Stimulated activated CD8-positive, alpha-beta memory T cell treated with anti-CD3 and anti-CD28 coated beads, Interleukin-4, amount 100 ng/mL, for 48 hours (primary cell): ENCODE measurements at regions not wholly inside any gene's neighbourhood (a gene's known extent, or its start where the extent isn't known, plus 50 kb on each side); places are given as distances from the start of the nearest gene placed in this dataset.

Source experiments
- DNase-seq: peaks from one replicate; pipeline ENCODE4 v3.0.0-alpha.2; 2020

DNA sequence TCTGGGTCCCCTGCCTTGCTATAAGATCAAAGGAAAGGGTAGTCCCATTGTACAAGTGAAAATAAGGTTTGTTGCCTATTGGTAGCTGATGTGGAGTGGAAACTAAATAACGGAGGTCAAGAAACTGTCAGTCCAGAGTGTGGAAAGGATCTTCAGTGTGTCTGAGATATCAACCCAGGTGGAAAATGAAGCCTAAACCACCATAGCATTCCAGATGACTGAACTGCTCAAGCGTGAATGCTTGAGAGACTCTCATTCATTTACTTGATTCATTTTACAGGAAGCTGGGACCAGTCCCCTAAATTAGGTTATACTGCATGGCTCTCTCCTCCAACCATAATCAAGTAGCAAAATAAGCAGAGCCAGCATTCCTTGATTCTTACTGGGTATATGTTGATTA, 116.0 kb upstream of the SLC28A3 start:
- DNase-seq = no peak

DNA sequence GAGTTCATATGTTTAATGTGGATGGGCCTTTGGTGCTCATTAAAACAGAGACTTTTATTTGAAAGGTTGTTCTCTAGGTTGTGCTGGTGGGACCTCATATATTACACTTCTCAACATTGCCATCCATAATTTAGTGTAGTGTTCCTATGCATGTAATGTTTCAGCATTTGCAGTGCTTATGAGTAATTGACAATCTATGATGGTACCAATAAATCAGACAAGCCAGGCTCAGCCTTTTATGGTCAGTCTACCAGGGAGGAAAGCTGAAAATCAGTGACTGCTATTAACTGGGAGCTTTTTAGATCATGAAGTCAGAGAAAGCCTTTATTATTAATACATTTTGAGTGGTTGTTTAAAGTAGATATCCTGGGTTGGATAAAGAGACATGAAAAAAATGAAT, 120.1 kb upstream of the SLC28A3 start:
- DNase-seq = no peak

GRCh38 chr9:84463272-84463671, 122.7 kb upstream of the SLC28A3 start:
- DNase-seq = no peak

GRCh38 chr9:84466580-84467285, 126.2 kb upstream of the SLC28A3 start:
- DNase-seq = no peak

DNA sequence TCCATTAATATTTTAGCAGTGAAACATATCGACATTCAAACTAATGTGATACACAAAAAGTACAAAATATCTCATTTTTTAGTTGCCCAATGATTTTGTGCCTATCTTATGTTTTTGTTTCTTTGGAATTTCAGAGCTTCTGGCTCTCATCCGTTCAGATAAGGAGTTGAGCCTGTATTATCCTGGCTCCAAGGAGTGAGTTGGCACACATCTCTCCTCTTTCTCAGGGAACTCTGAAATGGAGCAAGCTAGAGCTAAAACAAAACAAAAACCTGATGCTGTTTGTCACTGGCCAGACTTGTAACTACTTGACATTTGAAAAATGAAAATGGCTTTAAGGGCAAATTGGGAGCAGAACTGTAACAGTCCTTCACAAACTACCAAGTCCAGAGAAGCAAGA, 131.3 kb upstream of the SLC28A3 start:
- no peak for DNase-seq

GRCh38 chr9:84478996-84479395, 138.4 kb upstream of the SLC28A3 start:
- DNase-seq = no peak

- DNase-seq = no peak
Observed at GRCh38 chr9:84480071-84480470, 139.5 kb upstream of the SLC28A3 start.

DNA sequence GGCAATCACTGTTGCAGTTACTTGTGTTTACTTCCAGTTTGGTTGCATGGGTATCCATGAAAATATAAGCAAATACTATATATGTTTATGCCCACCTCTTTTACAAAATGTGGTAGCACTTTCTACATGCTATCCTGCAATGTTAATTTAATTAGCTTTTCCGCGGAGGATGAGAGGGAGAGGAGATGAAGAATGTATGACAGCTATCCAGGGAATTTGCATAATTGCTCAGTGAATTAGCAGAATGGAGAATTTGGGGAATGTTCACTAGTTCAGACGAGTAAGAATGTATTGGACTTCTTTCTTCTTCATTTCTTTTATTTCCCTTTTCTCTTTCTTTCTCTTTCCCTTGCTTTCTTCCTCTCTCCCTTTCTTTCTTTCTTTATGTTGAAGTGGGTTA, 140.7 kb upstream of the SLC28A3 start:
- DNase-seq = no peak

DNA sequence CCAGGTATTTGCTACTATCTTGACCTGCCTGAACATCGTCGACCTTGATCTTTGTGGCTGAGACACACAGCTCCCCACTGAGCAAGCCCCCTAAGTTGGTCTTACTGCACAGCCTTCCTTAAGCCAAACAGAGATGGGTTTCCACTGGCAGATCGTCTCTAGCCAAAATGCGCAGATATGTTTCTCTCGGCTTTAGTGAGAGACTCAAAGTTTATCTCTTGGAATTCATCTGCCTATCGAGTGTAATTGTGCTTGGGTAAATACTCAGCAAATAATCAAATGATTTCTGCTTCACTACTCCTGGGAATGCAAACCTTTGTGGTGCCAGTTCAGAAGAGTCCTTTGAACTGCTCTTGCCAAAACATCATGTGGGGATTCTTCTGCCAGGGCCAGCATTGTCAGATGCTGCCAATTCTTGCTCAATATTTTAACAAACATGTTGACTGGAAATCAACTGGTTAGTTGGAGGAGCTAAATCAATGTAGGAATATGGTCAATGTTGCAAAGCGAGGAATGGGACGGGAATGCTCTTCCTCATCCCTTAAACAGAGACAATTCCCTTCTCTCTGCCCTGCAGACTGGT, 141.2 kb upstream of the SLC28A3 start:
- no peak for DNase-seq

DNA sequence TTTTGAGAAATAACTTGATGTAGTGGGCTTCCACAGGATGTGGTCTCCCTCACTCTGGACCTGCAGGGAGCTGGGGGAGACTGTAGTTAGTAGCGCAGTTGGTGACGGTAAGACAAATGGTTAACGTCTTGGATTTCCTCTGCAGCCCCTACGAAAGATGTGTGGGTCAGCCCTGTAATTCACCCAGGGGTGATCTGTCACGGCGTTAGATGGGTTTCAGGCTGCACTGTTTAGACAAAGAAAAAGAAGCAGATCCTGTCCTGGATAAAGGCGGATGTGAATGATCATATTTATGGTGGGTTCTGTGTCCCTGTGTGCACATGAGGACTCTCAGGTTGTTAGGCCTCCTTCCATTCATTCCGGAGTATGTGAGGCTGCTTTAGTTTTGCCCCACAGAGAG, 142.0 kb upstream of the SLC28A3 start:
- DNase-seq = no peak

DNA sequence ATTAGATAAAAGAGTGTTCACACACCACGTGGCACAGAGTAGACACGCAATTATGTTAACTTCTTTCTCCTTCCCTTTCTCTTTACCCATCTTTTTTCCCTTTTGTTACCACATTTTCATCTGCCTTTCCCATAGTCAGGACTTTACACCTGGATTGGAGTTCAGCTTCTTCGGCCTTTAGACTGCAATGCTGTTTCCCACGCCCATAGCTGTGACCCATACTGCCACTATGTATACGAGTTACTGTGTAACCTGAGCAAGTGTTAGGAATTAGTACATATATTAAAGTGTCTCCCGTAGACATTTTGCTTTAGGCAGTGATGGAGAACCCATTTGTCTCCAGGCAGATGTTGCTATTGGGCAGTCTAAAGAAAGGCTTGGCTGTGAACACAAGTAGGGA, 143.6 kb upstream of the SLC28A3 start:
- no peak for DNase-seq

DNA sequence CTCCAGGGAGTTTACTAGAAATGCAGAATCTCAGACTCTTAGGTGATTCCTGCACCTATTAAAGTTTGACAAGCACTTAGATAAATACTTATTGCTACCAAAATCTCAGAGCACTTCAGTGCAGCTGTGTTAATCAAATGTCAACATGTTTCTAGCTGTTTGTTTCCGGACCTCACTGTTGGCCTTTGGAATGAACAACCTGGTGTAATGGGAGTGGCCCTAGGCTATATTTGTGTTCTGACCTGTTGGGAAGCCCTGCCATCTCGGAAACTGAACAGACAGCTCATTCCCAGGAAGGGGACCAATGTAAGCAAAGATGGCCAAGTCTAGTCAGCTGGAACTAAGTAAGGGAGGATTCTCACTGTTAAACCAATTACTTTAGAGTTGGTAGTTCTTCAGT, 145.0 kb upstream of the SLC28A3 start:
- DNase-seq = no peak

DNA sequence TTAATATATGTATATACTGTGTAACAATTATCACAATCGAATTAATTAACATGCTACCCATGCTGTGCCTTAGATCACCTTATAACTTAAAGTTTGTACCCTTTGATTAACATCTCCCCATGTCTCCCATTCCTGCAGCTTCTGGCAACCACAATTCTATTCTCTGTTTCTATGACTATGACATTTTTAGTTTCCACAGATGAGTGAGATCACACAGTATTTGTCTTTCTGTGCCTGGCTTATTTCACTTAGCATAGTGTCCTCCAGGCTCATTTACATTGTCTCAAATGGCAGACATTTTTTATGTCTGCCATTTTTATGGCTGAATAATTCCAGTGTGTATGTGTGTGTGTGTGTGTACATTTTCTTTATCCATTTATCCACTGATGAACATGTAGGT, 146.1 kb upstream of the SLC28A3 start:
- no peak for DNase-seq

- DNase-seq = no peak
Observed at GRCh38 chr9:84490206-84490841, 149.8 kb upstream of the SLC28A3 start.

GRCh38 chr9:84490842-84491325, 150.3 kb upstream of the SLC28A3 start:
- no peak for DNase-seq

DNA sequence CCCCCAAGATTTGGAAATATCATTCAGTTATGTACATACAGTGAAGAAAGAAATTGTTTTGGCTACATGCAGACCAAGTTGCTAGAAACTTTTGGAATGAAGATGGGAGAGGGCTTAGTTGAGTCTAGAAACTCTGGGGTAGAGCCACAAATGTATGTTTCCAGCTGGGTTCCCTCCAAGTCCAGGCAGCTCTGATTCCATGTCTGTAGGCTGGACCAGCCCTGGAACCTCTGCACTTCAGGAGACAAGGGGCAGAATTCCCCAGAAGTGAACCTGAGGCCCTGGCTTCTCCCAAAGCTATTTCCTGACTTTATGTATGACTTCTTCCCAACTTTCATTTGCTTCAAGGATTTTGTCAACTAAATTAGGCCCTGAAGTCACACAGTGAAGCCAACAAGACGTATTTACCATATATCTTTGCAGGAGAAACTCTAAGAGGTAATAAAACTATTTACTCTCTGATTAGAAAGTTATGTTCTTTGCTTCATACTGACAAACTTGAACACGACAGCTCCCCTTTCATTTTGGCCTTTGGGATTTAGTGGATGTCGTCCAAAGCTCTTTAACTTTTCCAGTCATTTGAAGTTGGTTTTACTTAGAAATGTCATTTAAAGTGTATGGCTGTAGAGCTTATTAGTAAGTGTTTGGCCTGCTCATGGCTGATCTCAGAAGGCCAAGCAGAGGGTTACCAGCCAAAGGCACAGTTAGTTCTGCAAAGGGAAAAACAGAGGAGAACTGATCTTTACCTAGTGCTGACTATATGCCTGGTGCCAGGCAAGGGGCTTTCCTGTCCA, 152.0 kb upstream of the SLC28A3 start:
- no peak for DNase-seq

GRCh38 chr9:84493284-84493947, 152.9 kb upstream of the SLC28A3 start:
- DNase-seq = no peak

GRCh38 chr9:84499969-84500582, 159.5 kb upstream of the SLC28A3 start:
- no peak for DNase-seq

DNA sequence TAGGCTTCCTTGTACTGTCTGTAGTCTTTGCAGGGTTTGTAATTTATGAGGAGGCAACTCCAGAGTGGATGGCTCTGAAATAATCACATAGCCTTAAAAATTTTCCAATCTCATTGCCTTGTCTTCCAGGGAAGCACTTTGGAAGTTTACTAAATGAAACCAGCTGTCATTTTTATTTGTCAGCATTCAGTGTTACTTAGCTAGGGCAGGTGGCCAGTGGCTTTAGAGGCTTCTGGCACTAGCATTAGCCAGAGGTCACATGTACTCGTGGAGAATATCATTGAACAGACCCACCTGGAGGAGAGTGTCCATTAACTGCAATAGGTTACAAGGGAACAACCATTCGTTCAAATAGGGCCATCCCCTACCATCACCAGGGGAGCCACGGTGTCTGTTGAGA, 160.3 kb upstream of the SLC28A3 start:
- no peak for DNase-seq

GRCh38 chr9:84501587-84501986, 161.0 kb upstream of the SLC28A3 start:
- DNase-seq = no peak

DNA sequence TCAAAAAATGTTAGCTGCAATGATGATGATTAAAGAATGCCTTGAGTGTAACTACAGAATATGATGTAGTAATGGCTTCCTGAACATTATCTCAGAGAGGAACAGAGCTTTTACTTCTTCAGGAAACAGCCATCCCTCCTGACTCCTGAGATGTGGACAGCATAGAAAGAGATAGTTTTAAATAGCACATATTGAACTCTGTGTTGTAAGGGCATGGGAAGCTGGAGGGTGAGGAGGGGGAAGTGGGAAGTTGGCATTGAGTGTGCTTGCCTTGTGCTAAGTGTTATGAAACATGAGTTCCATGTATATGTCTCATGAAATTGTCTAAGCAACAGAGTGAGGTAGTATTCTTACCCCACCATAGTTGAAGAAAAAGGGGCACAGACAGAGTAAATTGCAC, 161.5 kb upstream of the SLC28A3 start:
- DNase-seq = no peak

DNA sequence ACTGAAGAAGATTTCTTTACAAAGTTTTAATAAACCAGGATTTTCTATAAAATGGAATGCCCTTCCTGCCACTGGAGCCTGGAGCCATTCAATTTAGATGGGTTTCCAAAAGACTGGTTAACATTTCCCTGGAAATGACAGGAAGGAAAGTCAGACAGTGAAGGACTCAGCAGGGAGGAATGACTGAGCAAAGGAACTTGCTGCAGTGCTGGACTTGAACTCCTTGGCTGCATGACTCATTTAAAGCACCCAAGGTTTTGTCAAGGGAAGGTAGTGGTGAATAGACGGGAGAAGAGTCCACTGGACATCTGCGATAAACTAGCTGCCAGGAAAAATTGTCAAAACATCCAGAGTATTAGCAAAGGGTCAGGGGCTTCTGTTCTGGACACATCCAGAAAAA, 163.8 kb upstream of the SLC28A3 start:
- no peak for DNase-seq

- DNase-seq = no peak
Observed at GRCh38 chr9:84511651-84512050, 157.9 kb upstream of the NTRK2 start.
